GM20000 (cell line): ENCODE measurements at regions not wholly inside any gene's neighbourhood (a gene's known extent, or its start where the extent isn't known, plus 50 kb on each side); places are given as distances from the start of the nearest gene placed in this dataset.

Experiments
- DNase-seq: peaks from one replicate; pipeline ENCODE4 v3.0.0; 2012; ENCODE audit warnings: low spot score
- TF ChIP-seq, protein P1 (sequence below): IDR thresholded peaks from 2 replicates; pipeline ENCODE4 v1.5.1; 2012; ENCODE audit warnings: mild to moderate bottlenecking, control low read depth; ENCODE audit errors: extremely low read depth, missing control alignments

DNA sequence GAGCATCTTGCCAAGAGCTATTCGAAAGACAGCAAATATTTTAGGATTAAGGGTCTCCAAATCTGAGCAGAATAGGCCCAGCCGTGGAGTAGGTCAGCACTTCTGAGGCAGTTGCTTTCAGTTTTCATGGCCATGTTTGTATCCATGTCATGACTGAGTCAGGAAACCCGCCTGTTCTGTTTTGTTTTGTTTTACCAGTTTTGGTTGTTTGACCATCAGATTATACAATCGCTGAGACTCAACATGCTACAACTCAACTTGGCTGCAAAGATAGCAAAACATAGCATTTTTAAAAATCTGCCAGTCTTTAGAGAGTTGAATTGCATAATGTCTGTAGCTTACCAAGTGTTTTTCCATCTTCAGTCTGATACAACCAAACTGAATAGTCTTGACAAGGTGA lies 185.1 kb upstream of the ZNF462 start:
- DNase-seq = no peak
- TF ChIP-seq, protein P1, sequence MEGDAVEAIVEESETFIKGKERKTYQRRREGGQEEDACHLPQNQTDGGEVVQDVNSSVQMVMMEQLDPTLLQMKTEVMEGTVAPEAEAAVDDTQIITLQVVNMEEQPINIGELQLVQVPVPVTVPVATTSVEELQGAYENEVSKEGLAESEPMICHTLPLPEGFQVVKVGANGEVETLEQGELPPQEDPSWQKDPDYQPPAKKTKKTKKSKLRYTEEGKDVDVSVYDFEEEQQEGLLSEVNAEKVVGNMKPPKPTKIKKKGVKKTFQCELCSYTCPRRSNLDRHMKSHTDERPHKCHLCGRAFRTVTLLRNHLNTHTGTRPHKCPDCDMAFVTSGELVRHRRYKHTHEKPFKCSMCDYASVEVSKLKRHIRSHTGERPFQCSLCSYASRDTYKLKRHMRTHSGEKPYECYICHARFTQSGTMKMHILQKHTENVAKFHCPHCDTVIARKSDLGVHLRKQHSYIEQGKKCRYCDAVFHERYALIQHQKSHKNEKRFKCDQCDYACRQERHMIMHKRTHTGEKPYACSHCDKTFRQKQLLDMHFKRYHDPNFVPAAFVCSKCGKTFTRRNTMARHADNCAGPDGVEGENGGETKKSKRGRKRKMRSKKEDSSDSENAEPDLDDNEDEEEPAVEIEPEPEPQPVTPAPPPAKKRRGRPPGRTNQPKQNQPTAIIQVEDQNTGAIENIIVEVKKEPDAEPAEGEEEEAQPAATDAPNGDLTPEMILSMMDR = no peak

DNA sequence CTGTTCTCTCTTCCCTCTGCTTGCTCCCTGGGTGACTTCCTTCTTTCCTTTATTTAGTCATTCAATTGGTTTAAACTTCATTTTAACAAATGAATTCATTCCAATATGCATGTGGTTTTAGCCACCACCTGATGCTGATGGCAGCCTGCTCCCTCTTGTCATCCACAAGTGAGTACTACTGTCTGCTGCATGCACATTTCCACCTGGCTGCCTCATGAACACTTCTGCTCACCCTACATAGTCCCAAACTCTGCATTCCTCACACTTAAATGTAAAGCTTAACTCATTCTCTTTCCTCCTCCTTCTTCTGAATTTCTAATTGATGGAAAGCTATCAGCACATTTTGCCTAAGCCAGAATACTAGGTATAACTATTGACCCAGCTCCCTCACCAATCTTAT lies 184.7 kb upstream of the ZNF462 start:
- no peak for DNase-seq
- TF ChIP-seq, protein P1 = no peak

DNA sequence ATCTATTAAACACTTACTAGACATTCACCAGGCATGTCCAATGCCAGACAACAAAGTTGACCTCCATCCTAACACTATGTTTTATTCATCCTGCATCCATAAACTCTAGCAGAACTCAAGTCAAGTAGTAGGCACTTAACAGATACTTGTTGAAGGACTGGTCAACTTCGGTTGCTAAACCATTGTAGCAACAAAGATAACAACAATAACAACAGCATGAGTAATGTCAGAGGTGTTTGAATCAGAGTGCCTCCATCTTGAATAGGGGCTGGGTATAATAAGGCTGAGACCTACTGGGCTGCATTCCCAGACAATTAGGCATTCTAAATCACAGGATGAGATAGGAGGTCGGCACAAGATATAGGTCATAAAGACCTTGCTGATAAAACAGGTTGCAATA lies 180.5 kb upstream of the ZNF462 start:
- TF ChIP-seq, protein P1 = no peak
- no peak for DNase-seq

DNA sequence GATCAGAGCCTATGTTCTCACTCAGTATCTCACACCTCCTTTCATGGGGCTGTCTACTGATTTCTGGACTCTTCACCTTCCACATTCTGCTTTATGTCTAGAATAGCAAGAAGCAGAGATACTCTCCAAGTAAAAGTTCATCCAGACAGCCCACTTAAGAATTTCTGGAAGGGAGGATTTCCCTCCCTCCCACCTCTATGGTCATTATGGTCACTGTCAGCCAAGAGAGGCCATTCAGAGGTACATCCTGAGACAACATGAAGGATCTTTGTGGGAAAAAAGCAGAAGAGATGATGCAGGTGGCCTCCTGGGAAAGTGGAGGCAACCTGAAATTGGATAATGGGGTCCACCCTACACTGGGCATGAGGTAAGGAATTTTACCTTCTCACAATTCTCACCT lies 179.5 kb upstream of the ZNF462 start:
- TF ChIP-seq, protein P1 = no peak
- DNase-seq = no peak

DNA sequence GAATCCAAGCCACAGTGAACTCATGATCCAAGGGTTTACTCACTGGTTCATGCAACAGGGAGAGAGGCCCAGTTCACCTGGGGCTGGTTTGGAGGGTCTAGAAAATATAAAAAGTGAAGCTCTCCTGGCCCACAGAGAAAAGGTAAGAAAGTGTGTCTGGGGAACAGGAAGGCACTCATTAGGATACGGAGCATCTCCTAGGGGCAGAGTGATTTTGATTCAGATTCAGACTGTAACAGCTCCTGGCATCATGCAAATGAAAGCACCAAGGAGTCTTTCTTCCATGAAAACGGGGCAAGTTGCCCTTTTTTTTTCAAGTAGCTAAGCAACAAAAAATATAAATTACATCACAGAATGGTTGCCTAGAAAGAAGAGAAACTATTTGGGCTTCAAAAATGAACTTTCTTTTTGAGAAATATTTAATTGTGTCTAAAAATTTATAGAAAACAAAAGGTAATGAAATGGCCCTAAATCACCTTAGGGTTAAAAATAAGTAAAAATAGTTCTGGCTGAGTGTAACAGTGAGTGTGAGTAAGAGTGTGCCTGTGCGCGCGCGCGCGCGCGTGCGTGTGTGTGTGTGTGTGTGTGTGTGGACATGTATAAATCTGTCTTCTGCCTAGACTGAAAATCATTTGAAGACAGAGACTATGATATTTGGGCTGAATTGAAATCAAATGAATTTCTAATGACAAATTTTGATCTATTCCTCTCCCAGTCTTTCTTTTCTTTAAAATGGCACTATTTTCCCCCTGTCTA lies 177.8 kb upstream of the ZNF462 start:
- TF ChIP-seq, protein P1 = no peak
- no peak for DNase-seq

DNA sequence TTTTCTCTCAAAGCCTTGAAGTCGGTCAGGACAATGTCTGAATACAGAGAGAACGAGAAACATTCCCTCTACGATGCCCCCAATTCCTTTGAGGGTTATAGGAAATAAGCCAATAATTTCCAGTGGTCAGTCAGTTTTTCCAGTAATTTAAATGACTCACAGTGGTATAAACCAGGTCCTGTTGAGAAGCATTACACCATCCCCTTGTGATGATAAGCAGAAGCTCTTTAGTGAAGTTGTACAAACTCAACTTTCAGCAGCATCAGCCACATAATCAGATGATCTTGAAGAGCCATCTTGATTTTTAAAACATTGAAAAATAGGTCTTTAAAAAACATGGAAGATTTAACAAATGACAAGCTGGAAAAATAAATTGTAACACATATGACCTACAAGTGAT lies 173.9 kb upstream of the ZNF462 start:
- no peak for DNase-seq
- TF ChIP-seq, protein P1 = no peak

DNA sequence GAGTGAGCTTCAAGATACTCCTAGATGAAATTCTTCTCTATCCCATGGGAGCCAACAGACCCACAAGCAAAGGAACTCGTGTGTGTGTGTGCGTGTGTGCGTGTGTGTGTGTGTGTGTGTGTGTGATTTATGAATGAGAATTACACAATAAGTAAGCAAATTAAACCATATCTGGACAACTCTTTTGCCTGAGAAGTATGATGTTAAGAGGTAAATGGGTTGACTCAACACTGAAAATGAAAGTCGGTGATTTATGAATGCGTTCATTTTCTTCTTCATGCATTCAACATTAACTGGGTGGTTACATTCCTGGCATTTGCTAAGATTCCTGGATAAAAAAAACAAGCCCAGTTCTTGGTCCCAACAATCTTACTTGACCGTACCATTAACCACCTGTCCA lies 171.3 kb upstream of the ZNF462 start:
- DNase-seq = no peak
- TF ChIP-seq, protein P1 = no peak
